GM12874 (cell line): ENCODE measurements at regions not wholly inside any gene's neighbourhood (a gene's known extent, or its start where the extent isn't known, plus 50 kb on each side); places are given as distances from the start of the nearest gene placed in this dataset.

Experiments
- CTCF ChIP-seq: IDR thresholded peaks from 2 replicates; pipeline ENCODE4 v1.5.1; 2011; ENCODE audit warnings: low read depth, mild to moderate bottlenecking, control low read depth, low read length, moderate library complexity; ENCODE audit not compliant: insufficient read depth

GRCh38 chr2:180058993-180059392 lies 51.9 kb upstream of the CWC22 start:
- TF ChIP-seq CTCF, result no peak

- no peak for TF ChIP-seq CTCF
Observed at GRCh38 chr2:180057706-180058412, 50.8 kb upstream of the CWC22 start.
